HCT116 (cell line): ENCODE measurements at regions not wholly inside any gene's neighbourhood (a gene's known extent, or its start where the extent isn't known, plus 50 kb on each side); places are given as distances from the start of the nearest gene placed in this dataset.

Source experiments
- ATAC-seq: fragments of 200-7000 bp; cut with Tn5 transposase; 2 replicates; pipeline ENCODE4 v1.9.1; 2020; ENCODE audit warnings: mild to moderate bottlenecking, moderate library complexity
- BruUV-seq: library from RNA; stranded (reverse); fragments of 400-500 nt; replicated peaks from 2 replicates; lab custom pipeline; 2021; lab: Mats Ljungman, UMichigan
- CTCF ChIA-PET: fragments of 300-600 bp; sonication (Branson Sonifier 250); formaldehyde crosslinking; loops from one replicate; lab custom pipeline; 2021; ENCODE audit warnings: antibody characterized with exemption; lab: Charles Lee
- POLR2A ChIA-PET: fragments of 300-600, 350-600 bp; sonication (Branson Sonifier 250); formaldehyde crosslinking; loops from one replicate; lab custom pipeline; 2021; ENCODE audit warnings: antibody characterized with exemption; lab: Charles Lee
- RAD21 ChIA-PET, 2 experiments: fragments of 300-600 bp; sonication (Branson Sonifier 250); formaldehyde crosslinking; loops; one replicate each; lab custom pipeline; 2023; ENCODE audit warnings: low total read pairs in 2 of 2; ENCODE audit not compliant: uncharacterized antibody in 2 of 2, unreplicated experiment in 2 of 2, low non-redundant PET in 1 of 2; lab: Charles Lee
- DNase-seq: peaks from one replicate; pipeline ENCODE4 v3.0.0-alpha.2; 2010; ENCODE audit warnings: low read depth, low spot score
- H2AFZ ChIP-seq: fragments of 200-600 bp; shearing (Covaris generic), sonication (generic); 2 replicates; pipeline ENCODE4 v1.6.1; 2017; ENCODE audit warnings: low read depth, mixed run types, mixed read lengths, antibody characterized with exemption, low read length; ENCODE audit not compliant: poor library complexity, severe bottlenecking
- H3K27ac ChIP-seq: 2 replicates; pipeline ENCODE4 v1.5.1; 2012; ENCODE audit warnings: low read depth, low read length
- H3K27me3 ChIP-seq: fragments of 200-600 bp; sonication (generic); 2 replicates; pipeline ENCODE4 v1.6.1; 2016; ENCODE audit warnings: mixed run types, low read length, mixed read lengths; ENCODE audit not compliant: insufficient read depth
- H3K36me3 ChIP-seq, 2 experiments: fragments of 200-500 bp in 1 of 2; fragments of 200-600 bp in 1 of 2; sonication (Bioruptor generic) in 1 of 2; sonication (generic) in 1 of 2; 2 replicates each; pipeline versions ENCODE4 v1.5.1 to v1.6.1; 2014 to 2016; ENCODE audit warnings: low read length in 2 of 2, inconsistent platforms in 1 of 2, mixed read lengths in 1 of 2, mixed run types in 1 of 2; ENCODE audit not compliant: insufficient read depth in 2 of 2, control insufficient read depth in 1 of 2
- H3K4me1 ChIP-seq, 2 experiments: fragments of 200-600 bp in 1 of 2; sonication (generic) in 1 of 2; 2 replicates each; pipeline versions ENCODE4 v1.5.1 to v1.6.1; 2012 to 2017; ENCODE audit warnings: low read length in 2 of 2, inconsistent platforms in 1 of 2, mild to moderate bottlenecking in 1 of 2, mixed read lengths in 1 of 2, mixed run types in 1 of 2, moderate library complexity in 1 of 2; ENCODE audit not compliant: insufficient read depth in 2 of 2, control insufficient read depth in 1 of 2
- H3K4me2 ChIP-seq: fragments of 200-600 bp; sonication (generic); 2 replicates; pipeline ENCODE4 v1.6.1; 2017; ENCODE audit warnings: mixed run types, low read length, mixed read lengths
- H3K4me3 ChIP-seq, 2 experiments: fragments of 200-600 bp in 1 of 2; sonication (generic) in 1 of 2; replicated peaks in 1 of 2; 2 replicates each; pipeline ENCODE4 v1.5.1; 2011 to 2016; ENCODE audit warnings: low read length in 2 of 2, control low read depth in 1 of 2, low read depth in 1 of 2, mild to moderate bottlenecking in 1 of 2, mixed read lengths in 1 of 2, mixed run types in 1 of 2
- H3K79me2 ChIP-seq: fragments of 200-600 bp; sonication (generic); 2 replicates; pipeline ENCODE4 v1.6.1; 2017; ENCODE audit warnings: mild to moderate bottlenecking, mixed run types, low read length, moderate library complexity, mixed read lengths; ENCODE audit not compliant: insufficient read depth
- H3K9ac ChIP-seq: fragments of 200-600 bp; sonication (generic); 2 replicates; pipeline ENCODE4 v1.6.1; 2016; ENCODE audit warnings: low read length, mixed read lengths
- H3K9me2 ChIP-seq: fragments of 200-600 bp; sonication (generic), shearing (Covaris generic); 2 replicates; pipeline ENCODE4 v1.6.1; 2017; ENCODE audit warnings: mixed run types, mild to moderate bottlenecking, moderate library complexity; ENCODE audit not compliant: insufficient read depth
- H3K9me3 ChIP-seq, 2 experiments: fragments of 200-500 bp in 1 of 2; fragments of 200-600 bp in 1 of 2; sonication (Bioruptor generic) in 1 of 2; sonication (generic) in 1 of 2; 2 replicates each; pipeline ENCODE4 v1.6.1; 2014 to 2017; ENCODE audit warnings: low read length in 2 of 2, mixed read lengths in 2 of 2, inconsistent platforms in 1 of 2, low read depth in 1 of 2, mild to moderate bottlenecking in 1 of 2, mixed run types in 1 of 2, moderate library complexity in 1 of 2; ENCODE audit not compliant: control insufficient read depth in 1 of 2, insufficient read depth in 1 of 2
- H4K20me1 ChIP-seq: fragments of 200-600 bp; sonication (generic), shearing (Covaris generic); 2 replicates; pipeline ENCODE4 v1.6.1; 2017; ENCODE audit warnings: mixed run types, mild to moderate bottlenecking, moderate library complexity; ENCODE audit not compliant: insufficient read depth
- CTCF ChIP-seq, 3 experiments: fragments of 200-600 bp in 1 of 3; sonication (generic) in 1 of 3; IDR thresholded peaks in 2 of 3; conservative IDR thresholded peaks in 1 of 3; 2 replicates each; pipeline ENCODE4 v1.5.1; 2012 to 2017; ENCODE audit warnings: low read depth in 2 of 3, low read length in 2 of 3, antibody characterized with exemption in 1 of 3, borderline replicate concordance in 1 of 3, control low read depth in 1 of 3, mild to moderate bottlenecking in 1 of 3, mixed read lengths in 1 of 3, mixed run types in 1 of 3, moderate library complexity in 1 of 3; ENCODE audit not compliant: insufficient read depth in 1 of 3
- EGR1 ChIP-seq: IDR thresholded peaks from 2 replicates; pipeline ENCODE4 v1.6.1; 2012; ENCODE audit warnings: low read depth
- EZH2 ChIP-seq: fragments of 200-600 bp; sonication (generic); IDR thresholded peaks from 2 replicates; pipeline ENCODE4 v1.6.1; 2017; ENCODE audit warnings: antibody characterized with exemption, mixed run types
- EZH2phosphoT487 ChIP-seq: fragments of 200-600 bp; IDR thresholded peaks from 2 replicates; pipeline ENCODE4 v1.6.1; 2018; ENCODE audit warnings: antibody characterized with exemption, borderline replicate concordance
- FOSL1 ChIP-seq: IDR thresholded peaks from 2 replicates; pipeline ENCODE4 v1.6.1; 2012; ENCODE audit warnings: low read depth
- JUND ChIP-seq: IDR thresholded peaks from 2 replicates; pipeline ENCODE4 v1.6.1; 2012
- POLR2A ChIP-seq: IDR thresholded peaks from 2 replicates; pipeline ENCODE4 v1.7.0; 2011; ENCODE audit warnings: borderline replicate concordance; ENCODE audit not compliant: insufficient read depth, insufficient read length; ENCODE audit errors: extremely low read depth
- RAD21 ChIP-seq: IDR thresholded peaks from 2 replicates; pipeline ENCODE4 v1.6.1; 2012; ENCODE audit warnings: low read depth, mild to moderate bottlenecking
- REST ChIP-seq: IDR thresholded peaks from 2 replicates; pipeline ENCODE4 v1.6.1; 2012; ENCODE audit warnings: low read depth
- SIN3A ChIP-seq: IDR thresholded peaks from 2 replicates; pipeline ENCODE4 v1.6.1; 2012; ENCODE audit warnings: low read depth
- SRF ChIP-seq: IDR thresholded peaks from 2 replicates; pipeline ENCODE4 v1.6.1; 2012; ENCODE audit warnings: low read depth
- TCF7L2 ChIP-seq: IDR thresholded peaks from 2 replicates; pipeline ENCODE4 v1.7.0; 2011; ENCODE audit warnings: borderline replicate concordance, inconsistent platforms; ENCODE audit not compliant: insufficient read depth, insufficient read length; ENCODE audit errors: extremely low read depth
- YY1 ChIP-seq: IDR thresholded peaks from 2 replicates; pipeline ENCODE4 v1.6.1; 2011; ENCODE audit warnings: low read length, low read depth, moderate library complexity, mild to moderate bottlenecking; ENCODE audit not compliant: insufficient replicate concordance; ENCODE audit errors: extremely low read depth
- ZFX ChIP-seq: fragments of 450-650 bp; IDR thresholded peaks from 2 replicates; pipeline ENCODE4 v1.6.1; 2017
- intact Hi-C: fragments of 100-400 bp; cut with micrococcal nuclease; formaldehyde crosslinking; loops from 2 replicates; pipeline ENCODE4 v1.10.0; 2022

GRCh38 chr1:79652426-79652825 is 645.9 kb upstream of the ADGRL4 start:
- intact Hi-C loops = no loop called here
- no peaks in the 10 kb centered on the region for H3K36me3 ChIP-seq
- DNase-seq (no peak), ATAC-seq (no peak)
- H3K9ac ChIP-seq = no peak overlapping the region
- no TSS peak for BruUV-seq
- H3K9me3 ChIP-seq = no peaks in the 10 kb centered on the region
- H3K9me2 ChIP-seq = no peaks in the 10 kb centered on the region
- TF ChIP-seq SRF = no peak
- TF ChIP-seq RAD21 = no peak
- no peak for TF ChIP-seq TCF7L2
- TF ChIP-seq CTCF (IDR thresholded peaks at IDR 0.05 in 2 of 3, conservative IDR thresholded peaks at IDR 0.05 in 1 of 3; ENCODE audit: borderline replicate concordance in 1 of 3, insufficient read depth in 1 of 3, low read depth in 2 of 3, low read length in 2 of 3) = no peak
- TF ChIP-seq EGR1 = no peak
- no peak for TF ChIP-seq YY1
- TF ChIP-seq JUND = no peak
- no peak for TF ChIP-seq SIN3A
- no peak for TF ChIP-seq EZH2
- TF ChIP-seq FOSL1 = no peak
- TF ChIP-seq ZFX = no peak
- TF ChIP-seq POLR2A = no peak
- TF ChIP-seq EZH2phosphoT487 = no peak
- TF ChIP-seq REST = no peak
- no peak overlapping the region for H3K4me2 ChIP-seq
- ChIA-PET RAD21 (no interaction called here), CTCF (no interaction called here), POLR2A (no interaction called here)
- H3K27me3 ChIP-seq = no peaks in the 10 kb centered on the region
- H3K4me3 ChIP-seq = no peak overlapping the region
- H2AFZ ChIP-seq = no peak overlapping the region
- no peaks in the 10 kb centered on the region for H4K20me1 ChIP-seq
- no peaks in the 10 kb centered on the region for H3K79me2 ChIP-seq
- H3K27ac ChIP-seq = no peak overlapping the region
- H3K4me1 ChIP-seq = no peaks in the 10 kb centered on the region
